GM12874 (cell line): ENCODE measurements at regions not wholly inside any gene's neighbourhood (a gene's known extent, or its start where the extent isn't known, plus 50 kb on each side); places are given as distances from the start of the nearest gene placed in this dataset.

ENCODE experiments used
- CTCF ChIP-seq: IDR thresholded peaks from 2 replicates; pipeline ENCODE4 v1.5.1; 2011; ENCODE audit warnings: low read depth, mild to moderate bottlenecking, control low read depth, low read length, moderate library complexity; ENCODE audit not compliant: insufficient read depth

DNA sequence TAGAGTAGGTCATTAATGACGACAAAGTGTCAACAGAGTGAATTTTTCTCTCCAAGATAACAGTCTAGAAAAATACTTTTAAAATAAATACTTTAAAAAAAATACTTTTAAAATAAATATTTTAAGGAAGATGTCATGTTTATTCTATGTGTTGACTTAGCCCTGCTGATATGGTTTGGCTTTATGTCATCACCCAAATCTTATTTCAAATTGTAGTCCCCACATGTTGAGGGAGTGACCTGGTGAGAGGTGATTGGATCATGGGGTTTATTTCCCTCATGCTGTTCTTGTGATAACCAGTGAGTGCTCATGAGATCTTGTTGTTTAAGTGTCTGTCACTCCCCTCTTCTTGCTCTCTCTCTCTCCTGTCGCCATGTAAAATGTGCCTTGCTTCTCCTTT, 754.9 kb upstream of the SLIT2 start:
- no peak for TF ChIP-seq CTCF

GRCh38 chr4:19494961-19495360, 756.7 kb upstream of the SLIT2 start:
- no peak for TF ChIP-seq CTCF

- TF ChIP-seq CTCF: no peak
These were observed 759.1 kb upstream of the SLIT2 start for GRCh38 chr4:19492606-19493005.

DNA sequence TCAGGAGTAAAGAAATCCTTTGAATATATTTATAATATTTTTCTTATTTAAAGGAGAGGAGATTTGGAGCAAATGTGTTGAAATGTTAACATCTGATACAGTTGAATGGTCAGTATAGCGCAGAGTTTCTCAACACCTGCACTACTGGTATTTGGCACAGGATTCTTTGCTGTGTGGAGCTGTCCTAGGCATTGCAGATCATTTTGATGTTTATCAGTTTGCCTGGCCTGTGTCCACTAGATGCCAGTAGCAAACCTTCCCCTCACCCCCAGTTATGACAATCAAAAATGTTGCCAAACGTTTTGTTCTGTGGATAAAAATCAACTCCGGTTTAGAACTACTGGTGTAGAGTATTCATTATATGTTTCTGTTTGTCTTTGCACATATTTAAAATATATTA, 765.3 kb upstream of the SLIT2 start:
- TF ChIP-seq CTCF: no peak

DNA sequence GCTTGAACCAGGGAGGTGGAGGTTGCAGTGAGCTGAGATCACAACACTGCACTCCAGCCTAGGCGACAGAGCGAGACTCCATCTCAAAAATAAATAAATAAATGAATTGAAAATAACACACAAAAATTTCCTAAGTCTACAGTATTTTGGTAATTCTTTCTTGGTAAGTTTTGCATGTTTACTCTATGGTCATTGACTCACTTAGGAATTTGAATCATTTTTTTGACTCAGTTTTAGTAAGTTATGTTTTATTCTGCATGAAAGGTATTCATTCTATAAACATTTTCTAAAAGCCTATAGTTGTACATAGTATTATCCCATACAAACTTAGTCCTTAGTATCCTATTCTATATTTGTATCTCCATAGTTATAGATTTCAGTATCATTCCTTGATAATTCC, 772.9 kb upstream of the SLIT2 start:
- TF ChIP-seq CTCF: no peak

DNA sequence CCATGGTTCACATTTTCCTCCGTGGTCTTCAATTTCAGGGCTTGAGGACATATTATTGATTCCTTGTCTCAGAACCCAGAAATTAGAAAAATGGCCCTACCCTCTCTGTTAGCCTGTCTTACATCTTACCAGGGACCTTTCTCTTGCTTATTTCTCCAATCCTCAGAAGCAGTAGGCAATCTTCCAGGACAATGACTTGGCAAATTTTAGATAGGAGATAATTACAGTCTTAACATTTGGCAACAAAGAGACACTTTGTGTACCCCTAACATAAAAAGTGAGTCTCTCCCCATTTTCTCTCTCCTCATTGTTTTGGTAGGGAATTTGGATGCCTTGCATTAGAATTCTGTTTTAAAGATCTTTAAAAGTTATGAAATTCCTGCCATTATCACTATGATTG, 778.1 kb upstream of the SLIT2 start:
- no peak for TF ChIP-seq CTCF

DNA sequence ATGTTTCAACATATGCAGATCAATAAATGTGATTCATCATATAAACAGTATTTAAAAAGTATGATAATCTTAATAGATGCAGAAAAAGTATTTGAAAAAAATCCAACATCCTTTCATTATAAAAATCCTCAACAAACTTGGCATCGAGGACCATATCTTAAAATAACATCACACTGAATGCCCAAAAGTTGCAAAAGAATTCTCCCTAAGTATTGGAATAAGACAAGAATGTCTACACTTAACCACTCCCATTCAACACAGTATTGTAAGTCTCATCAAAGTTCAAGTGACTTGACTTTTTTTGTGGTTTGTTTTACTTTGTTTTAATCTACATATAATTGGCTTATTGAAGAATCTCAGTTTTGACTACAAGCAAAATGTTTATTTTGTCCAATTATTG, 779.0 kb upstream of the SLIT2 start:
- no peak for TF ChIP-seq CTCF

DNA sequence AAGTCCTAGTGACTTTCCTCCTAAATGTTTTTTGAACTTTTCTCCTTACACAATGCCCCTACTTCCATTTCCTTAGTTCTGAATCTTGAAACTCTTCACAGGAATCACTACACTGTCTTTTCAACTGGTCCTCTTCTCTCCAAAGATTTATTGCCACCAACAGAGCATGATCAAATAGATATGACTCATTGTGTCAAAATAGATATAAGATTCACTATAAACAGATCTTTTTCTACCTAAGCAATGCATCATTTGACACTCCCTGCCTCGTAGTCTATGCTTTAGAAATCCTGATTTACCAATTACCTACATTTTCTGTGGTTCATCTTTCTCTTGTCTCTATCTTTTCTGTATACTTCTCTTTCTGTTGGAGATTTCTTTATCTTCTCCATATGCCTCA, 789.6 kb upstream of the SLIT2 start:
- no peak for TF ChIP-seq CTCF
